ES-I3 (cell line): ENCODE measurements at regions not wholly inside any gene's neighbourhood (a gene's known extent, or its start where the extent isn't known, plus 50 kb on each side); places are given as distances from the start of the nearest gene placed in this dataset.

ENCODE experiments used
- H3K36me3 ChIP-seq: 2 replicates; pipeline ENCODE4 v1.6.1; 2013; ENCODE audit warnings: mild to moderate bottlenecking, low read length, control low read depth, moderate library complexity; ENCODE audit not compliant: insufficient read depth
- H3K4me1 ChIP-seq: 2 replicates; pipeline ENCODE4 v1.6.1; 2013; ENCODE audit warnings: mild to moderate bottlenecking, control low read depth, low read length; ENCODE audit not compliant: insufficient read depth
- H3K9ac ChIP-seq: 2 replicates; pipeline ENCODE4 v1.6.1; 2013; ENCODE audit warnings: low read depth, mild to moderate bottlenecking, low read length, moderate library complexity
- H3K9me3 ChIP-seq: 2 replicates; pipeline ENCODE4 v1.6.1; 2013; ENCODE audit warnings: mild to moderate bottlenecking, low read length, moderate library complexity; ENCODE audit not compliant: control insufficient read depth, insufficient read depth

GRCh38 chr2:2800001-2800400 lies 468.9 kb upstream of the MYT1L start:
- Histone ChIP-seq H3K9me3 (peaks cover 2% of the 10 kb centered on the region), H3K4me1 (no peaks in the 10 kb centered on the region), H3K36me3 (no peaks in the 10 kb centered on the region), H3K9ac (no peak overlapping the region)

DNA sequence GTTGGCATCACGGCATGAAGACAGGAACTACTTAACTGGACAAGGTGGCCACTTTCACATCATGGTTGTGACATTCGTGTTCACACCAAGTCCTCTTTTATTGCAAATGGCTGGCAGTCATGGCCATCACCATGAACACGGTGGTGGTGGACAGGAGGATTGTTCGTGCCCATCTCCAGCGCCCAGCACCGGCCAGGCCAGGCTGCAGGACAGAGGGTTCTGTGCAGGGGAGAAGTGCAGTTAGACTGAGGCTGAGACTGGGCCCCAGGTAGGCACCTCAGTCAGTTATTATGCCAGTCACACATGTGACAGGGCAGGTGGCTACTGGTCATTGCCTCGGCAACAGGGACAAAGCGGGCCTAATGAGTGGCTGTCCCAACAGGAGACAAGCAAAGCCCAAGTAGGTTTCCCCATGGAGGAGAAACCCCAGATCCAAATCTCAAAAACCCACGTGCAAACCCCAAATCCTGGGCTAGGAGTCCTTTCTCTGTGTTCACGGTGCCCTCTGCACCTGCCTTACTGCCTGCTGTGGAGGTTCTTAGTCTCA lies 468.1 kb upstream of the MYT1L start:
- Histone ChIP-seq H3K36me3 (no peaks in the 10 kb centered on the region), H3K9ac (no peak overlapping the region), H3K4me1 (no peaks in the 10 kb centered on the region), H3K9me3 (peaks cover 2% of the 10 kb centered on the region)

DNA sequence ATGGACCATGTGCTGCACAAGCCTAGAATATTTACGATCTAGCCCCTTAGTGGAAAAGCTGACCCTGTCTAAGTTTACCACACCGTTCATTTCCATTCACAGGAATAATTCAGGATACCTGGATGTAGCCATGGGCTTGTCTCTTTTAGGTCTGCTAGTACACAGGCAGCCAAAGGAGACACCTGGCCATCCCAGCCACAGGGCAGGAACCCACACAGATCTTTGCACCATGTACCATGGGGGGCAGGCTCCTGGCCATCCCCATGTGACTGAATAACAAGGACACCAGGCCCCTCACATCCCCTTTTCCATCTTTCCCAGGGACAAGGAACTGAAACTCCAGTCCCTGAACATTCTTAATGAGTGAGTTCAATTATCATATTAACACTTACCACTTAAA lies 467.3 kb upstream of the MYT1L start:
- Histone ChIP-seq H3K4me1 (no peaks in the 10 kb centered on the region), H3K9ac (no peak overlapping the region), H3K9me3 (peaks cover 5% of the 10 kb centered on the region)

DNA sequence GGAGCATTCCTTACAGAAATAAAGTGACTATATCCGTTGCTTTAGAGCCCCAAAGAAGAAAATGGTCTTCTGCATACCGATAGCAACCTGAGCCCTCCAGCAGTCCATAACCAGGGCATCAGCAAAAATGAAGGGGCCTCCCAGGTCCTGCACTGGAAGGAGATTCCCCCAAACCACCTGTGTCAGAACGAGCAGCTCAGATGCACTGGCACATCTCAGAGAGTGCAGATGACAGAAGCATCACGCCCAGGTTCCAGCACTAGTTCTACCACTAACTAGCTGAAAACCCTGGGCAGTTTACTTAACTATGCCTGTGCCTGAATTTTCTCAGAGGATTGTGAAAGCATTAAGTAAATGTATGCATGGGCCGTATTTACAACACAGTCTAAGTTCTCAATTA lies 466.7 kb upstream of the MYT1L start:
- H3K9ac ChIP-seq: no peak overlapping the region
- no peaks in the 10 kb centered on the region for H3K4me1 ChIP-seq
- H3K9me3 ChIP-seq: peaks cover 5% of the 10 kb centered on the region
- H3K36me3 ChIP-seq: no peaks in the 10 kb centered on the region

More for the DNA sequence above, 467.3 kb upstream of the MYT1L start:
- H3K36me3 ChIP-seq: no peaks in the 10 kb centered on the region

GRCh38 chr2:2796207-2796606 lies 465.1 kb upstream of the MYT1L start:
- Histone ChIP-seq H3K4me1 (no peaks in the 10 kb centered on the region), H3K9ac (no peak overlapping the region), H3K36me3 (no peaks in the 10 kb centered on the region), H3K9me3 (peaks cover 3% of the 10 kb centered on the region; the same call in 1 of the 2 replicates)

DNA sequence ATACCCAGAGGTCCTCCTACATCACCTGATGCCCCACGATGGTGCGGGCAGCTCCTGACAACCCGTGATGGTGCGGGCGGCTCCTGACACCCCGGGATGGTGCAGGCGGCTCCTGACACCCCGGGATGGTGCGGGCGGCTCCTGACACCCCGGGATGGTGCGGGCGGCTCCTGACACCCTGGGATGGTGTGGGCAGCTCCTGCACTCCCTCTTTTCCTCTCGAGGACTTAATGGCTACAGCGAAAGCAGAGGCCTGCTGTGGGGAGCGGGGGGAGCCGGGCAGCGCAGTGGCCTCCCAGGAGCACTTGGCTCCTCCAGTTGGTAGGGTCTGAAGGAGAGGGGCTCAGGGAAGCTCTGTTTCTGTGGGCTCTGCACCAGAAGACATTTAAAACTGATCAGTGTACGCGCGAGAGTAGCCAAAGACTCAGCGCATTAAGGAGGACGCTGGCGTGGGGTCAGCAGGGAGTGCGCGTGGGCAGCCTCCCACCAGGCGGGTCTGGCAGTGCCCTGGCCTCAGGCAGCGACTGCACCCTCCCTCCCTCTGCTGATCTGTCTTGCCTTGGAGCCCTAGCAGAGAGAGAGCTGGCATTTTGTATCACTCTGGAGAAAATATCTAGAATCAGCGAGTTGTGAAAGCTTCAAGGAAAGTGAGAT lies 464.5 kb upstream of the MYT1L start:
- Histone ChIP-seq H3K36me3 (no peaks in the 10 kb centered on the region), H3K9ac (no peak overlapping the region), H3K9me3 (peaks cover 3% of the 10 kb centered on the region; the same call in 1 of the 2 replicates), H3K4me1 (no peaks in the 10 kb centered on the region)

GRCh38 chr2:2793925-2794560 lies 463.0 kb upstream of the MYT1L start:
- Histone ChIP-seq H3K4me1 (peaks cover 5% of the 10 kb centered on the region; the same call in 1 of the 2 replicates), H3K9me3 (peaks cover 3% of the 10 kb centered on the region; the same call in 1 of the 2 replicates), H3K9ac (no peak overlapping the region), H3K36me3 (no peaks in the 10 kb centered on the region)

DNA sequence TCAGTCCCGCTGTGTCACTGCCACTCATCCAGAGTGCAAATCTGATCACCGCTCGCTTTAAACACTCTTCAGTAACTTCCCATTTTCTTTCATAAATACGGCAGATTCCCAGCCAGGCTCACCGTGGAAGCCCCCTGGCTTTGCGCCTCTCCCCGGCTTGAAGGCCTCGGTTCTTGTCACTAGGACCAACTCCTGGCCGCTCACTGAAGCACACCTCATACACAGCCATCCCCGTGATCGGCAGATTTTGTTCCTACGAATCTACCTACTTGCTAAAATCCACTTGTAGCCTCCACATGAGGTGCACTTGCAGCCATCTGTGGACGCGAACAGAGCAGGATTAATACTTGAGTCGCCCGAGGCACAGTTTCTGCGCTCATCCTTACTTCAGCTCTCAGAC lies 462.4 kb upstream of the MYT1L start:
- H3K9me3 ChIP-seq: peaks cover 3% of the 10 kb centered on the region; the same call in 1 of the 2 replicates
- H3K4me1 ChIP-seq: peaks cover 11% of the 10 kb centered on the region
- no peaks in the 10 kb centered on the region for H3K36me3 ChIP-seq
- H3K9ac ChIP-seq: no peak overlapping the region

- Histone ChIP-seq H3K9me3 (peaks cover 3% of the 10 kb centered on the region; the same call in 1 of the 2 replicates), H3K4me1 (peaks cover 25% of the 10 kb centered on the region), H3K36me3 (no peaks in the 10 kb centered on the region), H3K9ac (no peak overlapping the region)
Observed at GRCh38 chr2:2791606-2792005, 460.5 kb upstream of the MYT1L start.

DNA sequence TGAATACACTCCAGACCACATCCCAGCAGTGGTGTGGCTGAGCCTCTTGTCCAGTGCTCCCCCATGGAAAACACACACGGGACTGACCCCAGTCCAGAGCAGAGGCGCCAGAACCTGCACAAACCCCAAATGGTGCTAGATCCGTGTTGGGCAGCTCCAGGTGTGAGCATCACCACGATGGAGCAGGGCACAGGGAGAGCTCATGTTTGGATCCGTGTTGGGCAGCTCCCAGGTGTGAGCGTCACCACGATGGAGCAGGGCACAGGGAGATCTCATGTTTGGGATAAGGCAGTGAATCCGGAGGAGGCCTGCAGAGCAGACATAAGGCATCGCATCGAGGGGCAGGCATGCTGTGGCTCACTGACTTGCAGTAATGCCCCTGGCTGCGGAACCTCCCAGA lies 460.0 kb upstream of the MYT1L start:
- H3K9ac ChIP-seq: no peak overlapping the region
- peaks cover 25% of the 10 kb centered on the region for H3K4me1 ChIP-seq
- no peaks in the 10 kb centered on the region for H3K36me3 ChIP-seq
- peaks cover 3% of the 10 kb centered on the region; the same call in 1 of the 2 replicates for H3K9me3 ChIP-seq

DNA sequence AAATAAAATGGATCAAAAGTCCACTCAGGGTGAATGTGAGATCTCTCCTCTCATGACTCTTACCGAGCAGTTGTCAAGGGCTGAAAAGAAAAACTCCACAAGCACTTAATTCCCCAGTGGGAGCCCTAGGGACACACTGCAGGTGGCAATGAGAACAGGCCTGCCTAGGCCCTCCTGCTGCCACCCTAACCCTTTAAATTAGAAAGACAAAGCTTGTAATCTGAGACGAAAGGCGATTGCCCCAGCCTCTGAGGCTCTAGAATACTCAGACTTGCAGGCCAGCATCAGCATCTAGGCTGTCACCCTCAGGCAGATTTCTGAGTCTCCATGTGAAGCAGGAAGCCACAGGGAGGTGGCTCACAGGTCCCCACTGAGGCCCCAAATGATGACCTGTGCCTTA lies 457.0 kb upstream of the MYT1L start:
- Histone ChIP-seq H3K9me3 (no peaks in the 10 kb centered on the region), H3K9ac (no peak overlapping the region), H3K4me1 (peaks cover 25% of the 10 kb centered on the region), H3K36me3 (no peaks in the 10 kb centered on the region)

DNA sequence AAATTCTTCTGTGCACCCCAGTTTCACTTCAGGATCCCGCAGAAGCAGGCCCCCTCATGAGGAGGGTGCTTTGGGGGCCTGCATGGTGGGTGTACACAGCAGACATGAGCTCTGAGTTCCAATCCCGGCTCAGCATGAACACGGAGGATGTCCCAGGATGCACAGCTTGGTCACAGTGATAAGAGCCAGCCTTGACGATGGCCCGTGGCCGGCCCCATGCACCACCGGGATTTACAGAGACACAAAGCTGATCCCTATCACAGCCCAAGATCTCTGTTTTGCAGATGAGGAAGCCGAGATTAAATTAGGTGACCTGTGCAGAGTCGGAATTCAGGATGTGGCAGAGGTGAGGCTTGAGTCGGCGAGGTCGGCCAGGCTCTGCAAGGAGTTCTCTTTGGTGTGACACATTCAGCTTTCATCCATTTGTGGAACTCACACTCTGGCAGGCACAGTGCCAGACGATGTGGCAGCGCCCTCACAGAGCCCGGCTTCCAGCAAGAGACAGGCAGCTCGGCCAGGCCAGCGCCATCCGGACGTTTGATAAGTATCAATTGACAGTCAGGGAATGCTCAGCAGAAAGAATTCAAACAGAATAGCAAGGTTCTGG lies 456.3 kb upstream of the MYT1L start:
- H3K4me1 ChIP-seq: peaks cover 25% of the 10 kb centered on the region
- no peak overlapping the region for H3K9ac ChIP-seq
- H3K36me3 ChIP-seq: no peaks in the 10 kb centered on the region
- no peaks in the 10 kb centered on the region for H3K9me3 ChIP-seq

GRCh38 chr2:2782007-2782406 lies 450.9 kb upstream of the MYT1L start:
- H3K9me3 ChIP-seq: no peaks in the 10 kb centered on the region
- H3K9ac ChIP-seq: no peak overlapping the region

GRCh38 chr2:2779727-2780126 lies 448.7 kb upstream of the MYT1L start:
- Histone ChIP-seq H3K9ac (no peak overlapping the region), H3K4me1 (no peaks in the 10 kb centered on the region), H3K9me3 (no peaks in the 10 kb centered on the region), H3K36me3 (no peaks in the 10 kb centered on the region)

More at GRCh38 chr2:2782007-2782406, 450.9 kb upstream of the MYT1L start:
- Histone ChIP-seq H3K4me1 (peaks cover 3% of the 10 kb centered on the region), H3K36me3 (no peaks in the 10 kb centered on the region)

- no peaks in the 10 kb centered on the region for H3K4me1 ChIP-seq
- no peaks in the 10 kb centered on the region for H3K36me3 ChIP-seq
- H3K9ac ChIP-seq: no peak overlapping the region
- no peaks in the 10 kb centered on the region for H3K9me3 ChIP-seq
Observed at GRCh38 chr2:2777876-2778275, 446.8 kb upstream of the MYT1L start.
